ENCODE measurements at regions not wholly inside any gene's neighbourhood (a gene's known extent, or its start where the extent isn't known, plus 50 kb on each side); places are given as distances from the start of the nearest gene placed in this dataset.

- Mint-ChIP-seq H3K36me3 (no peaks in the 10 kb centered on the region), H3K27me3 (ENCODE audit: low read depth in 3 of 3) (peaks cover 0 to 4% (median 0%) of the 10 kb centered on the region in 3 donors), H3K27ac (no peak overlapping the region), H3K4me3 (no peak overlapping the region), H3K4me1 (no peaks in the 10 kb centered on the region), H3K9me3 (peaks cover 0 to 2% (median 0%) of the 10 kb centered on the region in 7 donors)
- Histone ChIP-seq H3K36me3 (replicated peaks in 1 of 2; ENCODE audit: control insufficient read depth in 1 of 2, insufficient read depth in 2 of 2, low read length in 2 of 2) (no peaks in the 10 kb centered on the region), H4K20me1 (ENCODE audit: insufficient read depth, low read length) (no peaks in the 10 kb centered on the region), H3K9ac (ENCODE audit: insufficient read depth, low read length, poor library complexity, severe bottlenecking) (no peak overlapping the region), H3K79me2 (ENCODE audit: insufficient read depth, low read length) (no peaks in the 10 kb centered on the region), H3K27me3 (ENCODE audit: control insufficient read depth in 2 of 2, insufficient read depth in 2 of 2, low read length in 2 of 2) (no peaks in the 10 kb centered on the region), H3K4me2 (replicated peaks; ENCODE audit: extremely low read depth, low read length, poor library complexity, severe bottlenecking) (no peak overlapping the region), H3K4me1 (ENCODE audit: control insufficient read depth in 1 of 2, insufficient read depth in 2 of 2, low read length in 2 of 2) (no peaks in the 10 kb centered on the region), H3K27ac (ENCODE audit: low read depth in 1 of 2, low read length in 2 of 2) (no peak overlapping the region), H3K4me3 (replicated peaks in 1 of 3; ENCODE audit: low read depth in 2 of 3, low read length in 3 of 3) (no peak overlapping the region), H2AFZ (ENCODE audit: insufficient read depth, low read depth, low read length, poor library complexity, severe bottlenecking) (no peak overlapping the region), H3K9me3 (replicated peaks in 1 of 2; ENCODE audit: control insufficient read depth in 1 of 2, insufficient read depth in 1 of 2, low read length in 2 of 2) (no peaks in the 10 kb centered on the region)
- 80% methylated on average over 1 of the region's 8 CpGs for WGBS (ENCODE audit: insufficient coverage)
- TF ChIP-seq CTCF (IDR thresholded peaks at IDR 0.05), result no peak
- intact Hi-C loops (cut with micrococcal nuclease), result no loop called here
- DNase-seq, result no peak
These were observed 75.3 kb upstream of the RALGPS2 start for GRCh38 chr1:178649582-178650350.

- DNase-seq, result no peak
- Histone ChIP-seq H3K4me3 (replicated peaks in 1 of 3; ENCODE audit: low read depth in 2 of 3, low read length in 3 of 3) (no peak overlapping the region), H3K79me2 (ENCODE audit: insufficient read depth, low read length) (no peaks in the 10 kb centered on the region), H2AFZ (ENCODE audit: insufficient read depth, low read depth, low read length, poor library complexity, severe bottlenecking) (no peak overlapping the region), H3K36me3 (replicated peaks in 1 of 2; ENCODE audit: control insufficient read depth in 1 of 2, insufficient read depth in 2 of 2, low read length in 2 of 2) (no peaks in the 10 kb centered on the region), H3K9me3 (replicated peaks in 1 of 2; ENCODE audit: control insufficient read depth in 1 of 2, insufficient read depth in 1 of 2, low read length in 2 of 2) (no peaks in the 10 kb centered on the region), H3K27me3 (ENCODE audit: control insufficient read depth in 2 of 2, insufficient read depth in 2 of 2, low read length in 2 of 2) (no peaks in the 10 kb centered on the region), H3K4me2 (replicated peaks; ENCODE audit: extremely low read depth, low read length, poor library complexity, severe bottlenecking) (no peak overlapping the region), H3K4me1 (ENCODE audit: control insufficient read depth in 1 of 2, insufficient read depth in 2 of 2, low read length in 2 of 2) (no peaks in the 10 kb centered on the region), H3K27ac (ENCODE audit: low read depth in 1 of 2, low read length in 2 of 2) (no peak overlapping the region), H4K20me1 (ENCODE audit: insufficient read depth, low read length) (no peaks in the 10 kb centered on the region), H3K9ac (ENCODE audit: insufficient read depth, low read length, poor library complexity, severe bottlenecking) (no peak overlapping the region)
- intact Hi-C loops (cut with micrococcal nuclease), result no loop called here
- H3K36me3 Mint-ChIP-seq, result no peaks in the 10 kb centered on the region
- peaks cover 0 to 2% (median 0%) of the 10 kb centered on the region in 7 donors for H3K9me3 Mint-ChIP-seq
- TF ChIP-seq CTCF (IDR thresholded peaks at IDR 0.05), result no peak
- WGBS (ENCODE audit: insufficient coverage), result 88% methylated on average over 4 of the region's 6 CpGs
- H3K27ac Mint-ChIP-seq, result no peak overlapping the region
- no peak overlapping the region for H3K4me3 Mint-ChIP-seq
- peaks cover 2 to 4% (median 3%) of the 10 kb centered on the region in 3 donors for H3K27me3 Mint-ChIP-seq (ENCODE audit: low read depth in 3 of 3)
- no peaks in the 10 kb centered on the region for H3K4me1 Mint-ChIP-seq
These were observed 74.0 kb upstream of the RALGPS2 start for GRCh38 chr1:178650934-178651511.
